A673 (cell line): ENCODE measurements at regions not wholly inside any gene's neighbourhood (a gene's known extent, or its start where the extent isn't known, plus 50 kb on each side); places are given as distances from the start of the nearest gene placed in this dataset.

ENCODE experiments used
- BruUV-seq: library from RNA; stranded (reverse); fragments of 400-500 nt; replicated peaks from 2 replicates; lab custom pipeline; 2021; lab: Mats Ljungman, UMichigan
- CTCF ChIA-PET: fragments of 300-600 bp; sonication (Branson Sonifier 250); formaldehyde crosslinking; loops from one replicate; lab custom pipeline; 2022; ENCODE audit warnings: antibody characterized with exemption; lab: Charles Lee
- POLR2A ChIA-PET: fragments of 300-600 bp; sonication (Branson Sonifier 250); formaldehyde crosslinking; loops from one replicate; lab custom pipeline; 2022; ENCODE audit warnings: antibody characterized with exemption; ENCODE audit not compliant: low non-redundant PET; lab: Charles Lee
- DNase-seq: peaks from one replicate; pipeline ENCODE4 v3.0.0-alpha.2; 2015; ENCODE audit warnings: low spot score
- H3K27ac ChIP-seq: fragments of 200-600 bp; sonication (generic); 2 replicates; pipeline ENCODE4 v1.5.1; 2016; ENCODE audit warnings: mixed run types, low read depth, mild to moderate bottlenecking, mixed read lengths, antibody characterized with exemption, low read length; ENCODE audit not compliant: poor library complexity, severe bottlenecking
- H3K27me3 ChIP-seq: fragments of 200-600 bp; sonication (generic); replicated peaks from 2 replicates; pipeline ENCODE4 v1.6.1; 2017; ENCODE audit warnings: mixed run types, low read depth, mild to moderate bottlenecking, mixed read lengths, antibody characterized with exemption, low read length; ENCODE audit not compliant: insufficient read depth, poor library complexity
- H3K36me3 ChIP-seq: fragments of 200-600 bp; sonication (generic); 2 replicates; pipeline ENCODE4 v1.6.1; 2016; ENCODE audit warnings: mixed run types, mild to moderate bottlenecking, mixed read lengths, antibody characterized with exemption, low read length; ENCODE audit not compliant: insufficient read depth, poor library complexity, severe bottlenecking
- H3K4me1 ChIP-seq: fragments of 200-600 bp; sonication (generic); 2 replicates; pipeline ENCODE4 v1.6.1; 2017; ENCODE audit warnings: mixed run types, mild to moderate bottlenecking, mixed read lengths, antibody characterized with exemption, low read length; ENCODE audit not compliant: insufficient read depth, poor library complexity, severe bottlenecking
- H3K4me3 ChIP-seq: fragments of 200-600 bp; sonication (generic); 2 replicates; pipeline ENCODE4 v1.5.1; 2016; ENCODE audit warnings: low read depth, mixed run types, mild to moderate bottlenecking, mixed read lengths, low read length; ENCODE audit not compliant: poor library complexity, severe bottlenecking
- H3K9me3 ChIP-seq: fragments of 200-600 bp; sonication (generic); 2 replicates; pipeline ENCODE4 v1.6.1; 2016; ENCODE audit warnings: mixed run types, low read depth, mild to moderate bottlenecking, mixed read lengths, antibody characterized with exemption, low read length; ENCODE audit not compliant: poor library complexity, severe bottlenecking
- CTCF ChIP-seq: fragments of 300-800, 200-600 bp; sonication (generic); conservative IDR thresholded peaks from 2 replicates; pipeline ENCODE4 v1.5.1; 2017; ENCODE audit warnings: low read depth, mild to moderate bottlenecking, antibody characterized with exemption, low read length, moderate library complexity, mixed read lengths
- EZH2 ChIP-seq: fragments of 200-600 bp; sonication (generic); IDR thresholded peaks from 2 replicates; pipeline ENCODE4 v1.6.1; 2017; ENCODE audit warnings: borderline replicate concordance, low read depth, mild to moderate bottlenecking, mixed read lengths, antibody characterized with exemption, low read length; ENCODE audit not compliant: poor library complexity, severe bottlenecking
- intact Hi-C: fragments of 100-400 bp; cut with micrococcal nuclease; formaldehyde crosslinking; loops from one replicate; pipeline ENCODE4 v1.10.0; 2022; ENCODE audit not compliant: unreplicated experiment

- POLR2A ChIA-PET = no interaction called here
- Histone ChIP-seq H3K36me3 (no peaks in the 10 kb centered on the region), H3K4me1 (no peaks in the 10 kb centered on the region), H3K27me3 (peaks cover 22% of the 10 kb centered on the region), H3K4me3 (no peak overlapping the region), H3K27ac (no peak overlapping the region), H3K9me3 (peaks cover 13% of the 10 kb centered on the region)
- TF ChIP-seq EZH2 = no peak
- TF ChIP-seq CTCF = no peak
- no TSS peak for BruUV-seq
- CTCF ChIA-PET = no interaction called here
- DNase-seq = no peak
- intact Hi-C loops = no loop called here
These were observed 61.2 kb upstream of the HMX1 start for GRCh38 chr4:8932884-8933283.

- no TSS peak for BruUV-seq
These were observed 56.4 kb upstream of the HMX1 start for GRCh38 chr4:8928074-8928473.

GRCh38 chr4:8922481-8922880 is 50.8 kb upstream of the HMX1 start:
- Histone ChIP-seq H3K27ac (no peak overlapping the region), H3K27me3 (peaks cover 4% of the 10 kb centered on the region), H3K4me1 (no peaks in the 10 kb centered on the region), H3K36me3 (no peaks in the 10 kb centered on the region), H3K9me3 (no peaks in the 10 kb centered on the region), H3K4me3 (no peak overlapping the region)
- POLR2A ChIA-PET = no interaction called here
- BruUV-seq = no TSS peak
- TF ChIP-seq EZH2 (no peak), CTCF (no peak)
- CTCF ChIA-PET = no interaction called here
- intact Hi-C loops = no loop called here
- no peak for DNase-seq

More at GRCh38 chr4:8928074-8928473, 56.4 kb upstream of the HMX1 start:
- no peak overlapping the region for H3K27ac ChIP-seq
- ChIA-PET CTCF (no interaction called here), POLR2A (no interaction called here)
- peaks cover 13% of the 10 kb centered on the region for H3K9me3 ChIP-seq
- DNase-seq = no peak
- TF ChIP-seq CTCF (no peak), EZH2 (no peak)
- peaks cover 4% of the 10 kb centered on the region for H3K27me3 ChIP-seq
- H3K36me3 ChIP-seq = no peaks in the 10 kb centered on the region
- intact Hi-C loops = no loop called here
- no peaks in the 10 kb centered on the region for H3K4me1 ChIP-seq
- H3K4me3 ChIP-seq = no peak overlapping the region
